ENCODE measurements at regions not wholly inside any gene's neighbourhood (a gene's known extent, or its start where the extent isn't known, plus 50 kb on each side); places are given as distances from the start of the nearest gene placed in this dataset.

GRCh38 chr7:46879783-46880182 lies 702.1 kb downstream of the TNS3 start:
- H3K4me1 ChIP-seq (ENCODE audit: control insufficient read depth in 1 of 2, extremely low read depth in 1 of 2, insufficient read depth in 2 of 2, low read length in 2 of 2), result no peaks in the 10 kb centered on the region
- ChIA-PET CTCF (no interaction called here), POLR2A (no interaction called here)
- no peak overlapping the region for H3K27ac Mint-ChIP-seq
- WGBS (ENCODE audit: insufficient coverage), result no CpG with 5 or more reads among the region's 2 CpGs
- no peak overlapping the region for H3K4me3 Mint-ChIP-seq
- no peak for ATAC-seq (replicated peaks in 1 of 4)
- H3K4me1 Mint-ChIP-seq, result no peaks in the 10 kb centered on the region
- H3K9me3 ChIP-seq, result no peaks in the 10 kb centered on the region
- no peak overlapping the region for H3K27ac ChIP-seq (ENCODE audit: low read length)
- no peak overlapping the region for H3K4me3 ChIP-seq (ENCODE audit: control insufficient read depth in 1 of 2, extremely low read depth in 1 of 2, low read length in 1 of 2)
- H3K27me3 ChIP-seq (replicated peaks in 1 of 2; ENCODE audit: control insufficient read depth in 2 of 2, extremely low read depth in 1 of 2, insufficient read depth in 2 of 2, low read length in 1 of 2), result no peaks in the 10 kb centered on the region
- no peak for DNase-seq
- H3K9me3 Mint-ChIP-seq, result peaks cover 4 to 11% (median 7%) of the 10 kb centered on the region in 3 donors
- no peaks in the 10 kb centered on the region for H3K36me3 Mint-ChIP-seq
- H3K36me3 ChIP-seq (ENCODE audit: control insufficient read depth in 2 of 2, extremely low read depth in 1 of 2, insufficient read depth in 1 of 2, low read length in 1 of 2), result no peaks in the 10 kb centered on the region
- H3K27me3 Mint-ChIP-seq, result no peaks in the 10 kb centered on the region

- POLR2A ChIA-PET, result no interaction called here
- Histone ChIP-seq H3K9me3 (no peaks in the 10 kb centered on the region), H3K27me3 (replicated peaks in 1 of 2; ENCODE audit: control insufficient read depth in 2 of 2, extremely low read depth in 1 of 2, insufficient read depth in 2 of 2, low read length in 1 of 2) (no peaks in the 10 kb centered on the region), H3K4me3 (ENCODE audit: control insufficient read depth in 1 of 2, extremely low read depth in 1 of 2, low read length in 1 of 2) (no peak overlapping the region), H3K4me1 (ENCODE audit: control insufficient read depth in 1 of 2, extremely low read depth in 1 of 2, insufficient read depth in 2 of 2, low read length in 2 of 2) (no peaks in the 10 kb centered on the region), H3K36me3 (ENCODE audit: control insufficient read depth in 2 of 2, extremely low read depth in 1 of 2, insufficient read depth in 1 of 2, low read length in 1 of 2) (no peaks in the 10 kb centered on the region), H3K27ac (ENCODE audit: low read length) (no peak overlapping the region)
- 93% methylated on average over 2 of the region's 4 CpGs for WGBS (ENCODE audit: insufficient coverage)
- CTCF ChIA-PET, result no interaction called here
- H3K4me3 Mint-ChIP-seq, result no peak overlapping the region
- ATAC-seq (replicated peaks in 1 of 4) (no peak), DNase-seq (no peak)
- no peaks in the 10 kb centered on the region for H3K27me3 Mint-ChIP-seq
- no peaks in the 10 kb centered on the region for H3K4me1 Mint-ChIP-seq
- H3K27ac Mint-ChIP-seq, result no peak overlapping the region
- H3K9me3 Mint-ChIP-seq, result peaks cover 0 to 15% (median 0%) of the 10 kb centered on the region in 3 donors
- no peaks in the 10 kb centered on the region for H3K36me3 Mint-ChIP-seq
Measured at GRCh38 chr7:46871516-46871915, 710.4 kb downstream of the TNS3 start.

DNA sequence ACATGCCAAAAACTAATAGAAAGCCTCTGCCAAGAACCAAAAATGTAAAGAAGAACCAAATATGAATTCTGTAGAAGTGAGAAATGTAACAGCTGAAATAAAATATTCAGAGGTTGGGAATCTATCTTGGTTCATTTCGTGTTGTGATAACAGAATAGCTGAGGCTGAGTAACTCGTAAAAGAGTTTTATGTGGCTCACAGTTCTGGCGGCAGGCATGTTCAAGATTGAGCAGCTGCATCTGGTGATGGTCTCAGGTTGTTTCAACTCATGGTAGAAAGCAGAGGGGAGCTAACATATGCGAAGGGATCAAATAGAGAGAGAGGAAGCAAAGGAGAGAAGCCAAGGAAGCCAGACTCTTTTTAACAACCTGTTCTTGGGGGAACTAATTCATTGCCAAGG lies 717.2 kb downstream of the TNS3 start:
- POLR2A ChIA-PET, result no interaction called here
- Mint-ChIP-seq H3K36me3 (no peaks in the 10 kb centered on the region), H3K27me3 (peaks cover 0 to 7% of the 10 kb centered on the region in 2 donors), H3K9me3 (peaks cover 3 to 16% (median 6%) of the 10 kb centered on the region in 3 donors), H3K4me1 (no peaks in the 10 kb centered on the region), H3K27ac (no peak overlapping the region), H3K4me3 (no peak overlapping the region)
- DNase-seq (no peak), ATAC-seq (replicated peaks in 1 of 4) (no peak)
- Histone ChIP-seq H3K4me3 (ENCODE audit: control insufficient read depth in 1 of 2, extremely low read depth in 1 of 2, low read length in 1 of 2) (no peak overlapping the region), H3K9me3 (no peaks in the 10 kb centered on the region), H3K4me1 (ENCODE audit: control insufficient read depth in 1 of 2, extremely low read depth in 1 of 2, insufficient read depth in 2 of 2, low read length in 2 of 2) (no peaks in the 10 kb centered on the region), H3K36me3 (ENCODE audit: control insufficient read depth in 2 of 2, extremely low read depth in 1 of 2, insufficient read depth in 1 of 2, low read length in 1 of 2) (no peaks in the 10 kb centered on the region), H3K27me3 (replicated peaks in 1 of 2; ENCODE audit: control insufficient read depth in 2 of 2, extremely low read depth in 1 of 2, insufficient read depth in 2 of 2, low read length in 1 of 2) (peaks cover 0 to 3% of the 10 kb centered on the region in 2 experiments), H3K27ac (ENCODE audit: low read length) (no peak overlapping the region)
- 85% methylated on average over 4 of the region's 4 CpGs for WGBS (ENCODE audit: insufficient coverage)
- CTCF ChIA-PET, result no interaction called here

DNA sequence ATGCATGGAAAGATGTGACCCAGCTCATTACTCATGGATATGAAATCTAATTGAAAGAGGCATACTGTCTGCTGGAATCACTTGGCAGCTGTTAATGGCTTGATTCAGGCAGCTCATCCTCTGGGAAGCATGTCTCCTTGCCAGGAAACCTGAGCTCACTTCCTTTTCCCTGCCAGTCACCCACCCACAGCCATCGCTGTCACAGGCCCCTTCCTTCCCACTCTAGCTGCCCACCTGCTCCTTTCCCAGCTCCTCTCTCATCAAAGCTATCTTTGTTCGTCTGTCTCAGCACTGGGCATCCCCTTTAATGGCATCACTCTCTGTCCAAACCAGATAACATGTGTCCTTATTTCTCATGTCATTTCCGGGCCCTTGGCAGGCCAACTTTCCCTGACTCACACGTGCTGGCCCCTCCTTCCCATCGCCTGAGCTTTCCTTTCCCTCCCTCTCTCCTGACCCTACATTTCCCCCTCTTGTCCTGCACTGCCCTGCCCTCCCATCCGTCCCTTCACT lies 721.9 kb downstream of the TNS3 start:
- Mint-ChIP-seq H3K27ac (no peak overlapping the region), H3K4me1 (no peaks in the 10 kb centered on the region), H3K9me3 (peaks cover 7 to 21% (median 12%) of the 10 kb centered on the region in 3 donors), H3K27me3 (peaks cover 0 to 7% of the 10 kb centered on the region in 2 donors), H3K4me3 (no peak overlapping the region), H3K36me3 (no peaks in the 10 kb centered on the region)
- CTCF ChIA-PET, result no interaction called here
- Histone ChIP-seq H3K9me3 (no peaks in the 10 kb centered on the region), H3K4me3 (ENCODE audit: control insufficient read depth in 1 of 2, extremely low read depth in 1 of 2, low read length in 1 of 2) (no peak overlapping the region), H3K27me3 (replicated peaks in 1 of 2; ENCODE audit: control insufficient read depth in 2 of 2, extremely low read depth in 1 of 2, insufficient read depth in 2 of 2, low read length in 1 of 2) (peaks cover 0 to 3% of the 10 kb centered on the region in 2 experiments), H3K36me3 (ENCODE audit: control insufficient read depth in 2 of 2, extremely low read depth in 1 of 2, insufficient read depth in 1 of 2, low read length in 1 of 2) (no peaks in the 10 kb centered on the region), H3K4me1 (ENCODE audit: control insufficient read depth in 1 of 2, extremely low read depth in 1 of 2, insufficient read depth in 2 of 2, low read length in 2 of 2) (no peaks in the 10 kb centered on the region), H3K27ac (ENCODE audit: low read length) (no peak overlapping the region)
- WGBS (ENCODE audit: insufficient coverage), result 75% methylated on average over 6 of the region's 6 CpGs
- DNase-seq (no peak), ATAC-seq (replicated peaks in 1 of 4) (no peak)
- POLR2A ChIA-PET, result no interaction called here

- no peak overlapping the region for H3K4me3 Mint-ChIP-seq
- no peaks in the 10 kb centered on the region for H3K4me1 Mint-ChIP-seq
- peaks cover 7 to 9% (median 7%) of the 10 kb centered on the region in 3 donors for H3K9me3 Mint-ChIP-seq
- no peak for DNase-seq
- Histone ChIP-seq H3K4me3 (ENCODE audit: control insufficient read depth in 1 of 2, extremely low read depth in 1 of 2, low read length in 1 of 2) (no peak overlapping the region), H3K27me3 (replicated peaks in 1 of 2; ENCODE audit: control insufficient read depth in 2 of 2, extremely low read depth in 1 of 2, insufficient read depth in 2 of 2, low read length in 1 of 2) (no peaks in the 10 kb centered on the region), H3K9me3 (no peaks in the 10 kb centered on the region), H3K4me1 (ENCODE audit: control insufficient read depth in 1 of 2, extremely low read depth in 1 of 2, insufficient read depth in 2 of 2, low read length in 2 of 2) (no peaks in the 10 kb centered on the region), H3K27ac (ENCODE audit: low read length) (no peak overlapping the region), H3K36me3 (ENCODE audit: control insufficient read depth in 2 of 2, extremely low read depth in 1 of 2, insufficient read depth in 1 of 2, low read length in 1 of 2) (no peaks in the 10 kb centered on the region)
- CTCF ChIA-PET, result no interaction called here
- no peak for ATAC-seq (replicated peaks in 1 of 4)
- no peaks in the 10 kb centered on the region for H3K36me3 Mint-ChIP-seq
- WGBS (ENCODE audit: insufficient coverage), result 29% methylated on average over 2 of the region's 4 CpGs
- no peak overlapping the region for H3K27ac Mint-ChIP-seq
- POLR2A ChIA-PET, result no interaction called here
- H3K27me3 Mint-ChIP-seq, result no peaks in the 10 kb centered on the region
Measured at GRCh38 chr7:46855851-46856250, 726.1 kb downstream of the TNS3 start.

GRCh38 chr7:46854958-46855473 lies 726.9 kb downstream of the TNS3 start:
- no peaks in the 10 kb centered on the region for H3K4me1 Mint-ChIP-seq

GRCh38 chr7:46853451-46853850 lies 728.5 kb downstream of the TNS3 start:
- Mint-ChIP-seq H3K27me3 (no peaks in the 10 kb centered on the region), H3K4me3 (no peak overlapping the region), H3K27ac (no peak overlapping the region), H3K9me3 (peaks cover 0 to 6% (median 3%) of the 10 kb centered on the region in 3 donors), H3K4me1 (no peaks in the 10 kb centered on the region), H3K36me3 (no peaks in the 10 kb centered on the region)
- no peak overlapping the region for H3K27ac ChIP-seq (ENCODE audit: low read length)
- no peak overlapping the region for H3K4me3 ChIP-seq (ENCODE audit: control insufficient read depth in 1 of 2, extremely low read depth in 1 of 2, low read length in 1 of 2)
- no peaks in the 10 kb centered on the region for H3K36me3 ChIP-seq (ENCODE audit: control insufficient read depth in 2 of 2, extremely low read depth in 1 of 2, insufficient read depth in 1 of 2, low read length in 1 of 2)
- ATAC-seq (replicated peaks in 1 of 4), result no peak
- H3K9me3 ChIP-seq, result no peaks in the 10 kb centered on the region
- CTCF ChIA-PET, result no interaction called here
- WGBS (ENCODE audit: insufficient coverage), result no CpG with 5 or more reads among the region's 1 CpG
- POLR2A ChIA-PET, result no interaction called here
- DNase-seq, result no peak
- no peaks in the 10 kb centered on the region for H3K4me1 ChIP-seq (ENCODE audit: control insufficient read depth in 1 of 2, extremely low read depth in 1 of 2, insufficient read depth in 2 of 2, low read length in 2 of 2)
- H3K27me3 ChIP-seq (replicated peaks in 1 of 2; ENCODE audit: control insufficient read depth in 2 of 2, extremely low read depth in 1 of 2, insufficient read depth in 2 of 2, low read length in 1 of 2), result no peaks in the 10 kb centered on the region

More at GRCh38 chr7:46854958-46855473, 726.9 kb downstream of the TNS3 start:
- no peak for ATAC-seq (replicated peaks in 1 of 4)
- ChIA-PET POLR2A (interaction anchor here in 1 of 2 donors (0.6 kb wide), 1 partner anchor 180 kb away, joined by 3 read pairs; no protein-coding TSS in a partner anchor), CTCF (no interaction called here)
- DNase-seq, result no peak
- no peak overlapping the region for H3K4me3 ChIP-seq (ENCODE audit: control insufficient read depth in 1 of 2, extremely low read depth in 1 of 2, low read length in 1 of 2)
- H3K27me3 Mint-ChIP-seq, result no peaks in the 10 kb centered on the region
- no peaks in the 10 kb centered on the region for H3K36me3 ChIP-seq (ENCODE audit: control insufficient read depth in 2 of 2, extremely low read depth in 1 of 2, insufficient read depth in 1 of 2, low read length in 1 of 2)
- H3K27me3 ChIP-seq (replicated peaks in 1 of 2; ENCODE audit: control insufficient read depth in 2 of 2, extremely low read depth in 1 of 2, insufficient read depth in 2 of 2, low read length in 1 of 2), result no peaks in the 10 kb centered on the region
- no peak overlapping the region for H3K27ac ChIP-seq (ENCODE audit: low read length)
- no CpG with 5 or more reads among the region's 1 CpG for WGBS (ENCODE audit: insufficient coverage)
- H3K9me3 Mint-ChIP-seq, result peaks cover 5 to 8% (median 7%) of the 10 kb centered on the region in 3 donors
- no peaks in the 10 kb centered on the region for H3K36me3 Mint-ChIP-seq
- H3K9me3 ChIP-seq, result no peaks in the 10 kb centered on the region
- H3K4me1 ChIP-seq (ENCODE audit: control insufficient read depth in 1 of 2, extremely low read depth in 1 of 2, insufficient read depth in 2 of 2, low read length in 2 of 2), result no peaks in the 10 kb centered on the region
- H3K4me3 Mint-ChIP-seq, result no peak overlapping the region
- no peak overlapping the region for H3K27ac Mint-ChIP-seq

All from T-cell (primary cell).